ENCODE measurements at regions not wholly inside any gene's neighbourhood (a gene's known extent, or its start where the extent isn't known, plus 50 kb on each side); places are given as distances from the start of the nearest gene placed in this dataset.

- no peaks in the 10 kb centered on the region for H3K4me1 ChIP-seq (ENCODE audit: insufficient read depth, low read length, poor library complexity, severe bottlenecking)
- no peak overlapping the region for H3K4me3 ChIP-seq (ENCODE audit: low read length, poor library complexity, severe bottlenecking)
- no peaks in the 10 kb centered on the region for H3K79me2 ChIP-seq (ENCODE audit: insufficient read depth, low read length)
- no peak overlapping the region for H3K4me2 ChIP-seq (ENCODE audit: low read depth, low read length, poor library complexity, severe bottlenecking)
- no peaks in the 10 kb centered on the region for H3K9me2 ChIP-seq (replicated peaks; ENCODE audit: low read depth, low read length)
- H3F3A ChIP-seq (ENCODE audit: low read depth) = no peaks in the 10 kb centered on the region
- H3K36me3 ChIP-seq (ENCODE audit: insufficient read depth, low read length) = no peaks in the 10 kb centered on the region
- H3K27me3 ChIP-seq (ENCODE audit: insufficient read depth, low read length, poor library complexity, severe bottlenecking) = no peaks in the 10 kb centered on the region
- peaks cover 8% of the 10 kb centered on the region; the same call in 1 of the 2 replicates for H3K9me3 ChIP-seq (ENCODE audit: insufficient read depth, low read depth, low read length)
- TF ChIP-seq EZH2phosphoT487 (IDR thresholded peaks at IDR 0.05; ENCODE audit: borderline replicate concordance) = no peak
- TF ChIP-seq, protein P1, sequence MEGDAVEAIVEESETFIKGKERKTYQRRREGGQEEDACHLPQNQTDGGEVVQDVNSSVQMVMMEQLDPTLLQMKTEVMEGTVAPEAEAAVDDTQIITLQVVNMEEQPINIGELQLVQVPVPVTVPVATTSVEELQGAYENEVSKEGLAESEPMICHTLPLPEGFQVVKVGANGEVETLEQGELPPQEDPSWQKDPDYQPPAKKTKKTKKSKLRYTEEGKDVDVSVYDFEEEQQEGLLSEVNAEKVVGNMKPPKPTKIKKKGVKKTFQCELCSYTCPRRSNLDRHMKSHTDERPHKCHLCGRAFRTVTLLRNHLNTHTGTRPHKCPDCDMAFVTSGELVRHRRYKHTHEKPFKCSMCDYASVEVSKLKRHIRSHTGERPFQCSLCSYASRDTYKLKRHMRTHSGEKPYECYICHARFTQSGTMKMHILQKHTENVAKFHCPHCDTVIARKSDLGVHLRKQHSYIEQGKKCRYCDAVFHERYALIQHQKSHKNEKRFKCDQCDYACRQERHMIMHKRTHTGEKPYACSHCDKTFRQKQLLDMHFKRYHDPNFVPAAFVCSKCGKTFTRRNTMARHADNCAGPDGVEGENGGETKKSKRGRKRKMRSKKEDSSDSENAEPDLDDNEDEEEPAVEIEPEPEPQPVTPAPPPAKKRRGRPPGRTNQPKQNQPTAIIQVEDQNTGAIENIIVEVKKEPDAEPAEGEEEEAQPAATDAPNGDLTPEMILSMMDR (conservative IDR thresholded peaks at IDR 0.05; ENCODE audit: low read length) = no peak
- H3K9ac ChIP-seq (ENCODE audit: low read depth, low read length, poor library complexity, severe bottlenecking) = no peak overlapping the region
- no peaks in the 10 kb centered on the region for H4K20me1 ChIP-seq (ENCODE audit: insufficient read depth, low read length, poor library complexity, severe bottlenecking)
- no peak overlapping the region for H2AFZ ChIP-seq (ENCODE audit: low read length)
Measured at GRCh38 chr5:3266861-3267260, 328.8 kb upstream of the IRX1 start.

DNA sequence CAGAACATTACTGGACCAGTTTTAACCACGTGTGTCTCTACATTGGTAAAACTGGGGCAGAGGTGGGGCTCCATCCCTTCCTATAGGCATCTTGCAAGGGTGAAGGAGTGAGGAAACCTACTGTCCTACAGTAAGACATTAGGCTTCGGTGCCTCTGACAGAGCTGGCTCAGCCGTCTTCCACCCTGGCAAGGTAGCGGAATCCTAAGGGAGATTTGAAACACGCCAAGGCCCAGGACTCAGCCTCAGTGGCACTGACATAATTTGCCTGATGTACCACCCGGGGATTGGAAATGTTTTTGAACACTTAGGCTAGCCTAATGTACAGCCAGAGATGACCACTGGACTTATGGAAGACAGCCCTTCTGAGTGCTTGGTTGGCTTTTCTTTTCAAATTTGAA, 329.7 kb upstream of the IRX1 start:
- Histone ChIP-seq H3K4me3 (ENCODE audit: low read length, poor library complexity, severe bottlenecking) (no peak overlapping the region), H3K9me3 (ENCODE audit: insufficient read depth, low read depth, low read length) (peaks cover 8% of the 10 kb centered on the region; the same call in 1 of the 2 replicates), H3K27me3 (ENCODE audit: insufficient read depth, low read length, poor library complexity, severe bottlenecking) (no peaks in the 10 kb centered on the region), H3K4me2 (ENCODE audit: low read depth, low read length, poor library complexity, severe bottlenecking) (no peak overlapping the region), H3K36me3 (ENCODE audit: insufficient read depth, low read length) (no peaks in the 10 kb centered on the region), H3K9me2 (replicated peaks; ENCODE audit: low read depth, low read length) (no peaks in the 10 kb centered on the region), H3K9ac (ENCODE audit: low read depth, low read length, poor library complexity, severe bottlenecking) (no peak overlapping the region), H4K20me1 (ENCODE audit: insufficient read depth, low read length, poor library complexity, severe bottlenecking) (no peaks in the 10 kb centered on the region), H3K4me1 (ENCODE audit: insufficient read depth, low read length, poor library complexity, severe bottlenecking) (no peaks in the 10 kb centered on the region), H3K79me2 (ENCODE audit: insufficient read depth, low read length) (no peaks in the 10 kb centered on the region), H2AFZ (ENCODE audit: low read length) (no peak overlapping the region), H3F3A (ENCODE audit: low read depth) (no peaks in the 10 kb centered on the region)
- TF ChIP-seq EZH2phosphoT487 (IDR thresholded peaks at IDR 0.05; ENCODE audit: borderline replicate concordance) = no peak
- TF ChIP-seq, protein P1 (conservative IDR thresholded peaks at IDR 0.05; ENCODE audit: low read length) = no peak

GRCh38 chr5:3265131-3265885, 330.3 kb upstream of the IRX1 start:
- H3K9me3 ChIP-seq (ENCODE audit: insufficient read depth, low read depth, low read length) = peaks cover 9% of the 10 kb centered on the region; the same call in 1 of the 2 replicates
- TF ChIP-seq, protein P1 (conservative IDR thresholded peaks at IDR 0.05; ENCODE audit: low read length) = no peak
- no peak for TF ChIP-seq EZH2phosphoT487 (IDR thresholded peaks at IDR 0.05; ENCODE audit: borderline replicate concordance)
- H3K9me2 ChIP-seq (replicated peaks; ENCODE audit: low read depth, low read length) = no peaks in the 10 kb centered on the region

More at GRCh38 chr5:3265131-3265885, 330.3 kb upstream of the IRX1 start:
- Histone ChIP-seq H4K20me1 (ENCODE audit: insufficient read depth, low read length, poor library complexity, severe bottlenecking) (no peaks in the 10 kb centered on the region), H3K4me2 (ENCODE audit: low read depth, low read length, poor library complexity, severe bottlenecking) (no peak overlapping the region), H3K4me3 (ENCODE audit: low read length, poor library complexity, severe bottlenecking) (no peak overlapping the region), H3K79me2 (ENCODE audit: insufficient read depth, low read length) (no peaks in the 10 kb centered on the region), H3K9ac (ENCODE audit: low read depth, low read length, poor library complexity, severe bottlenecking) (no peak overlapping the region), H3K27me3 (ENCODE audit: insufficient read depth, low read length, poor library complexity, severe bottlenecking) (no peaks in the 10 kb centered on the region), H3F3A (ENCODE audit: low read depth) (no peaks in the 10 kb centered on the region), H3K36me3 (ENCODE audit: insufficient read depth, low read length) (no peaks in the 10 kb centered on the region), H3K4me1 (ENCODE audit: insufficient read depth, low read length, poor library complexity, severe bottlenecking) (no peaks in the 10 kb centered on the region), H2AFZ (ENCODE audit: low read length) (no peak overlapping the region)

Measured in Loucy (cell line).